Neural crest cell (in vitro differentiated cells): ENCODE measurements at regions not wholly inside any gene's neighbourhood (a gene's known extent, or its start where the extent isn't known, plus 50 kb on each side); places are given as distances from the start of the nearest gene placed in this dataset.
A peak's percentile ranks its signal among the peaks of the same experiment; 100 is the strongest.
"Not testable (repeated sequence)": the region's sequence is repeated elsewhere in the genome, so short reads cannot be mapped to it uniquely, and the experiment has no call there.

ENCODE experiments used
- DNase-seq: peaks from one replicate; pipeline ENCODE4 v3.0.0; 2021; ENCODE audit warnings: low read depth, mixed read lengths, low spot score
- H3K27ac Mint-ChIP-seq: one replicate; pipeline ENCODE4 v1.8.0; 2021; ENCODE audit warnings: mild to moderate bottlenecking, mixed read lengths; ENCODE audit not compliant: unreplicated experiment
- H3K27me3 Mint-ChIP-seq: 2 replicates; pipeline ENCODE4 v1.8.0; 2021; ENCODE audit warnings: low read depth, mild to moderate bottlenecking, mixed read lengths
- H3K36me3 Mint-ChIP-seq: 2 replicates; pipeline ENCODE4 v1.8.0; 2021; ENCODE audit warnings: low read depth, mild to moderate bottlenecking, mixed read lengths
- H3K4me1 Mint-ChIP-seq: 2 replicates; pipeline ENCODE4 v1.8.0; 2021; ENCODE audit warnings: mixed read lengths
- H3K4me3 Mint-ChIP-seq: one replicate; pipeline ENCODE4 v1.8.0; 2021; ENCODE audit warnings: mild to moderate bottlenecking, mixed read lengths
- H3K9me3 Mint-ChIP-seq: 2 replicates; pipeline ENCODE4 v1.8.0; 2021; ENCODE audit warnings: mixed read lengths
- CTCF ChIP-seq: fragments of 200-600 bp; sonication (generic); conservative IDR thresholded peaks from 2 replicates; pipeline ENCODE4 v1.5.0; 2021; ENCODE audit warnings: antibody characterized with exemption, mild to moderate bottlenecking

DNA sequence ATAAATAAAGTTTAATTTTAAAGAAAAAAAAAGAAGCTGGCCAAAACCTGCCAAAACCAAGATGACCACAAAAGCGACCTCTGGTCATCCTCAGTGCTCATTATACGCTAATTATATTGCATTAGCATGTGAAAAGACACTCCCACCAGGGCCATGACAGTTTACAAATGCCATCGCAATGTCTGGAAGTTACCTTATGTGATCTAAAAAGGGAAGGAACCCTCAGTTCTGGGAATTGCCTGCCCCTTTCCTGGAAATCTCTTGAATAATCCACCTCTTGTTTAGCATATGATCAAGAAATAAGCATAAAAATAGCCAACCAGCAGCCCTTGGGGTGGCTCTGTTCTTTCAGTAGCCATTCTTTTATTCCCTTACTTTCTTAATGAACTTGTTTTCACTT lies 178.3 kb upstream of the MAP1B start:
- peaks cover 17% of the 10 kb centered on the region for H3K4me1 Mint-ChIP-seq
- DNase-seq, result no peak
- no peak overlapping the region for H3K4me3 Mint-ChIP-seq
- TF ChIP-seq CTCF, result no peak
- H3K36me3 Mint-ChIP-seq, result no peaks in the 10 kb centered on the region
- no peaks in the 10 kb centered on the region for H3K27me3 Mint-ChIP-seq
- no peak overlapping the region for H3K27ac Mint-ChIP-seq
- H3K9me3 Mint-ChIP-seq, result no peaks in the 10 kb centered on the region

GRCh38 chr5:71930554-71930953 lies 176.7 kb upstream of the MAP1B start:
- peaks cover 17% of the 10 kb centered on the region for H3K4me1 Mint-ChIP-seq
- not testable (repeated sequence) for H3K27ac Mint-ChIP-seq, H3K9me3 Mint-ChIP-seq, DNase-seq, H3K36me3 Mint-ChIP-seq, H3K4me3 Mint-ChIP-seq, H3K27me3 Mint-ChIP-seq

DNA sequence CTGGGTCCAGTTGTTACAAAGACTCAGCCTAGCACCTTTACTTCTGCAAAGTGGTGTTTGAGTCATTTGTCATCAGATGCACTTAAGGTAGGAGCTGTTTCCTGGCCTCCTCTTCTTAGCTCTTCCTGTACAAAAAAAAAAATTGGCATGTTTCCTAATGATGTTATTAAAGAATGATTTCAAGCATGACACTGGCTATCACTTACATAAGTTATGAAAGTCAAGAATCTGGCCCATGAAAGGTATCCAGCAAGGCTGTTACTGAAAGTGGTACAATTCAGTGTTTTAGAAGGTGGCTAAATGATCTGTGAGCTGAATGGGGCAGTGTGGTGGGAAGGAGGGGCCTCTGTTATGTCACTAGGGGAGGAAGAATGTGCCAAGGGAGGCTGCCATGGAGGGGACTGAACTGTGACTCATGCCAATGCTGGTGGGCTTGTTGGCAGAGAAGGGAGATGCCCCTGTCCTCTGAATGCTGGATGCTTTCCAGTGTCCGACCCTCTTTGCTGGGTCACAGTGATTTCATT lies 175.1 kb upstream of the MAP1B start:
- DNase-seq, result no peak
- H3K27me3 Mint-ChIP-seq, result no peaks in the 10 kb centered on the region
- H3K4me3 Mint-ChIP-seq, result no peak overlapping the region
- no peak overlapping the region for H3K27ac Mint-ChIP-seq
- H3K4me1 Mint-ChIP-seq, result peaks cover 17% of the 10 kb centered on the region
- H3K36me3 Mint-ChIP-seq, result no peaks in the 10 kb centered on the region
- TF ChIP-seq CTCF, result no peak
- H3K9me3 Mint-ChIP-seq, result no peaks in the 10 kb centered on the region

DNA sequence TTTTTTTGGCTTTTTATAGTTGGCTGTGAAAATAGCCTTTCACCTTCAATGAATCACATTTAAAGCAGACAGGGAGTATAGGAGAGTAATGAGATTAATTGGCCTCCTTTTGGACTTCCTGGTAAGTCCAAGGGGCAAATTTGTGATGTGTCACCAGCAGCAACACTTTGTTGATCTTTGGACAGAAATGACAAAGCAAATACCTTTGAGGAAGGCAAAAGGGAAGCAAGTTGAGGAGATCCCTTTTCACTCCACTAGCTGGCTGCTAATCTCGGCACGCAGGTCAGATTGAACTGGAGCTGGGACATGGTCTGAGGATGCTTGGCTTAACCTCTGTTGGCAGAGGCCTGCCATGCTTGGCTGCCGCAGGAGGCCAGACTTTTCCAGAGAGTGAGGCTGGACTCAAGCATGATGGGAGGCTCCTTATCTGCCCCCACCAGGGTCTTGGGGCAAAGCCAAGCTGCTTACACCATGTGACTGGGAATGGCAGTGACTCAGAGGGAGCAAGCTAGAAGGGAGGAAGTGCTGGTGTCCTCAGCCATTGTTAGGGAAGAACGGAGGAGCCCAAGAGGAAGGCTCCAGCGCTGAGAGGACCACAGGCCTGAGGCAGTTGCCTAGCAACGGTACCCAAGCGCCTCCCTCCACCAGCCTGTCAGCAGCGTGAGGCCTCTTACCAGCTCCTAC lies 174.5 kb upstream of the MAP1B start:
- Mint-ChIP-seq H3K4me1 (peaks cover 18% of the 10 kb centered on the region), H3K27ac (peak overlapping the region; percentile 10), H3K36me3 (no peaks in the 10 kb centered on the region), H3K4me3 (no peak overlapping the region), H3K9me3 (no peaks in the 10 kb centered on the region), H3K27me3 (no peaks in the 10 kb centered on the region)
- TF ChIP-seq CTCF, result no peak
- peak; percentile 34 for DNase-seq

DNA sequence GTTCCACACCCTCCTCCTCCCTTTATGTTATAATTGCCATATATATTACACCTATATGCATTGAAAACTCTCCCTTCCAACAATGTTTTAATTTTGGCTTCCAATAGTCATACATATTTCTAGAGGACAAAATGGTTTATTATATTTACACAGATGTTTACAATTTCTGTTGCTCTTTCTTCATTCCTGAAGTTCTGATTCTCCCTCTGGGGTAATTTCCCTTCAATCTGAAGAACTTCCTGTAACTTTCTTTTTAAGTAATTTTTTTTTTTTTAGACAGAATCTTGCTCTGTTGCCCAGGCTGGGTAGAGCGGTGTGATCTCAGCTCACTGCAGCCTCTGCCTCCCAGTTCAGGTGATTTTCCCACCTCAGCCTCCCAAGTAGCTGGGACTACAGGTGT lies 173.0 kb upstream of the MAP1B start:
- Mint-ChIP-seq H3K27me3 (no peaks in the 10 kb centered on the region), H3K9me3 (no peaks in the 10 kb centered on the region), H3K4me1 (peaks cover 33% of the 10 kb centered on the region), H3K27ac (no peak overlapping the region), H3K4me3 (no peak overlapping the region), H3K36me3 (no peaks in the 10 kb centered on the region)
- TF ChIP-seq CTCF, result no peak
- no peak for DNase-seq

DNA sequence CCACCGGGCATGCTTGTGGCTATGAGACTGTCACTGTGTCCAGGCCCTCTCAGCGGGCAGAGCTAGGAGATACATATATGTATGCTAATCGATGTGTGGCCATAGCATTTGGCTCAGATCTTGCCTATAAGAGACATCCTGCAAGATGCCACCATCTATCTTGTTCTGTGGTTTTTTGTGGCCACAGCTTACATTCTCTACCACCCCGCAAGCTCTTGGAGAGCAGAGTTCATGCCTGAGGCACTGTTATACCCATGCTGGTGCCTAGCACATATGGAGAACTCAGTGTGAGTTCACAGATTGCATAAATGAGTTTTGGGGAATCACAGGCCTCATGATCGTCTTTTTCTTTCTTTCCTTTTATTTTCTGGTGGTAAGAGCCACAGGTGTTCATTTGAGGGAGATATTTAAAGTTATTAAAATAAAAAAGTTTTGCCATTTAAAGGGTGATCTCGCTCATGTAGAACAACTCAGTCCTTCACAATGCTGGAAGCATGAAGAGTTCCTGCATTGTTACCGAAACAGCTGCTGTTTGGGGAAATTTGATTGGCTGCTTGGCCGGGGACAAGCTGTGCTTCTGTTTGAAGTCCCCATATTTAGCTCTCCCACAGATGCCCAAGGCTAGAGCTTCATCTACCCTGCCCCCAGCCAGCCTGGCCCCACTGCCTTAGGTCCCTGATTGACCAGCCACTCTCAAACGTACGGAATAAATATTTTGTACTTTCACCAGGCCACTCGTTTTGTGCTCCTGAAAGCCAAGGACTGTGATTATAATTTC lies 169.2 kb upstream of the MAP1B start:
- Mint-ChIP-seq H3K27ac (no peak overlapping the region), H3K27me3 (no peaks in the 10 kb centered on the region), H3K36me3 (no peaks in the 10 kb centered on the region), H3K4me3 (no peak overlapping the region), H3K4me1 (peaks cover 30% of the 10 kb centered on the region), H3K9me3 (peaks cover 2% of the 10 kb centered on the region)
- no peak for DNase-seq
- TF ChIP-seq CTCF, result no peak
